Cardiac septum (tissue), 1 donor: ENCODE measurements at regions not wholly inside any gene's neighbourhood (a gene's known extent, or its start where the extent isn't known, plus 50 kb on each side); places are given as distances from the start of the nearest gene placed in this dataset.
"Not testable (repeated sequence)": the region's sequence is repeated elsewhere in the genome, so short reads cannot be mapped to it uniquely, and the experiment has no call there.

Experiments used
- DNase-seq: peaks from one replicate; pipeline ENCODE4 v3.0.0-alpha.2; 2020; ENCODE audit warnings: low spot score
- intact Hi-C: fragments of 100-400 bp; cut with DNase I; formaldehyde crosslinking; loops from one replicate; pipeline ENCODE4 v1.14.0; 2022
- donor health status: DM: no; HTN: no; CAD: no.

GRCh38 chr16:52386694-52387093 lies 160.2 kb downstream of the TOX3 start:
- DNase-seq = no peak
- intact Hi-C loops = no loop called here

GRCh38 chr16:52384378-52384777 lies 162.6 kb downstream of the TOX3 start:
- intact Hi-C loops = no loop called here
- no peak for DNase-seq

- intact Hi-C loops = no loop called here
- DNase-seq = no peak
These were observed 163.2 kb downstream of the TOX3 start for GRCh38 chr16:52383640-52384292.

GRCh38 chr16:52383119-52383518 lies 163.8 kb downstream of the TOX3 start:
- no peak for DNase-seq
- intact Hi-C loops = no loop called here

- DNase-seq = no peak
- intact Hi-C loops = no loop called here
These were observed 167.4 kb downstream of the TOX3 start for GRCh38 chr16:52379551-52379950.

- DNase-seq = no peak
- intact Hi-C loops = no loop called here
These were observed 170.2 kb downstream of the TOX3 start for GRCh38 chr16:52376676-52377280.

GRCh38 chr16:52372313-52372712 lies 174.6 kb downstream of the TOX3 start:
- intact Hi-C loops = no loop called here
- DNase-seq = no peak

- intact Hi-C loops = no loop called here
- no peak for DNase-seq
These were observed 178.1 kb downstream of the TOX3 start for GRCh38 chr16:52368859-52369258.

GRCh38 chr16:52367821-52368220 lies 179.1 kb downstream of the TOX3 start:
- no peak for DNase-seq
- intact Hi-C loops = no loop called here

GRCh38 chr16:52366983-52367382 lies 180.0 kb downstream of the TOX3 start:
- intact Hi-C loops = no loop called here
- no peak for DNase-seq

- no peak for DNase-seq
- intact Hi-C loops = no loop called here
These were observed 182.4 kb downstream of the TOX3 start for GRCh38 chr16:52364500-52364899.

GRCh38 chr16:52363082-52363481 lies 183.9 kb downstream of the TOX3 start:
- DNase-seq = no peak
- intact Hi-C loops = no loop called here

GRCh38 chr16:52357711-52358110 lies 189.2 kb downstream of the TOX3 start:
- no peak for DNase-seq
- intact Hi-C loops = no loop called here

- no peak for DNase-seq
- intact Hi-C loops = no loop called here
These were observed 193.7 kb downstream of the TOX3 start for GRCh38 chr16:52353249-52353648.

- intact Hi-C loops = no loop called here
- DNase-seq = no peak
These were observed 195.5 kb downstream of the TOX3 start for GRCh38 chr16:52351451-52351850.

GRCh38 chr16:52350031-52350642 lies 196.8 kb downstream of the TOX3 start:
- DNase-seq = no peak
- intact Hi-C loops = no loop called here

GRCh38 chr16:52346709-52347108 lies 200.2 kb downstream of the TOX3 start:
- no peak for DNase-seq
- intact Hi-C loops = no loop called here

GRCh38 chr16:52333673-52334072 lies 213.3 kb downstream of the TOX3 start:
- intact Hi-C loops, DNase-seq: not testable (repeated sequence)

GRCh38 chr16:52320930-52321439 lies 226.0 kb downstream of the TOX3 start:
- intact Hi-C loops = no loop called here
- no peak for DNase-seq

- intact Hi-C loops = no loop called here
- no peak for DNase-seq
These were observed 228.5 kb downstream of the TOX3 start for GRCh38 chr16:52318302-52319009.
